H54 (cell line): ENCODE measurements at regions not wholly inside any gene's neighbourhood (a gene's known extent, or its start where the extent isn't known, plus 50 kb on each side); places are given as distances from the start of the nearest gene placed in this dataset.

Source experiments
- DNase-seq: peaks from one replicate; pipeline ENCODE4 v3.0.0; 2011; ENCODE audit warnings: low spot score, mixed read lengths; ENCODE audit not compliant: insufficient read length
- FAIRE-seq: peaks from 3 replicates; lab custom pipeline; 2011; peaks lifted over from hg19 to GRCh38; lab: Jason Lieb, UNC
- POLR2A ChIP-seq: IDR thresholded peaks from 2 replicates; pipeline ENCODE4 v1.6.1; 2011; ENCODE audit warnings: low read depth, mild to moderate bottlenecking, low read length

- no peak for TF ChIP-seq POLR2A
- no peak for FAIRE-seq
- DNase-seq, result no peak
These were observed 69.7 kb downstream of the PSMB1 start for GRCh38 chr6:170483413-170483812.

DNA sequence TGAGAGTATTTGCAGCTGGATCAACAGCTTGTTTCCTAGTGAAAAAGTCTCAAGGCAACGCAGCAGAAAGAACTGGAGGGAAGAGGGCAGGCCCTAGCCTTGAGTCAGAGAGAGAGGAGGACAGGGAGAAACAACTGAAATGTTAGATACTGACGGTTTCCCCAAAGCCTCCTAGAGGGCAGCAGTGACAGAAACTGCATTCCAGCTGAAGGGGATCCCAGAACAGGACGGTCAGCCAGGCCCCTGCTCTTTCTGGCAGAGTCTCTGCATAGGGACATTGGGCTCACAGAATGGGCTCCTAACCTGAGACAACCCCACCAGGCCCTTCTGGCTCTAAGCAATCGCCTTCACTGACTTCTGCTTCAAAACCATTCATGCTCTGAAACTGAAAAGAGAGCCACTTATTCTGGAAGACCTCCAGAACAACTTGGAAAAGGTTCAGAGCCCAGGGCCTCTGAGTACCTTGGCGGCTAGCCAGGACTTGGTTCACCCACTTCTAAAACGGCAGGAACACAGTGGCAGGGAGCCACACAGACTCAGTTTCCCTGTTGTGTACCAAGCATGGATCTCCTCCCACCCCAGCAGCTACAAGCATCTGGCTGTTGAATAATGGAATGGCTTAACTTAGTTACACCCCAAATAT lies 72.9 kb downstream of the PSMB1 start:
- no peak for TF ChIP-seq POLR2A
- FAIRE-seq (no peak), DNase-seq (no peak)

- FAIRE-seq (no peak), DNase-seq (no peak)
- no peak for TF ChIP-seq POLR2A
These were observed 76.7 kb downstream of the PSMB1 start for GRCh38 chr6:170476360-170476759.

DNA sequence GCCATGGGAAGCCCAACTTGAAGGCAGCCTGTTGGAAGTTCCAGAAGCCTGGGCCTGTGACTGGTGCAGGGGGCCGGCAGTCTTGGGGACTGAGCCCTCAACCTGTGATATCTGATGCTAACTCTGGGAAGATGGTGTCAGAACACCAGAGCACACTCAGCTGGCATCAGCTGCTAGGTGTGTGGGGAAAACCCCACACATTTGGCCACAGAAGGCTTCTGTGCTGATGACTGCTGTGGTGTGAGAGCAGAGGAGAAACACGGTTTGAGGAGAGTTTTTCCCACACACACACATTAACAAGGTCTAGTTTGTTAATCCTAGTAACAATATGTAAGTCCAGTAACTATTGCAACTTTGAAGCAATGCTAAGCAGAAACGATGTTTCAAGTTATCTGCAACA lies 78.0 kb downstream of the PSMB1 start:
- DNase-seq, result no peak
- no peak for FAIRE-seq
- TF ChIP-seq POLR2A, result no peak

DNA sequence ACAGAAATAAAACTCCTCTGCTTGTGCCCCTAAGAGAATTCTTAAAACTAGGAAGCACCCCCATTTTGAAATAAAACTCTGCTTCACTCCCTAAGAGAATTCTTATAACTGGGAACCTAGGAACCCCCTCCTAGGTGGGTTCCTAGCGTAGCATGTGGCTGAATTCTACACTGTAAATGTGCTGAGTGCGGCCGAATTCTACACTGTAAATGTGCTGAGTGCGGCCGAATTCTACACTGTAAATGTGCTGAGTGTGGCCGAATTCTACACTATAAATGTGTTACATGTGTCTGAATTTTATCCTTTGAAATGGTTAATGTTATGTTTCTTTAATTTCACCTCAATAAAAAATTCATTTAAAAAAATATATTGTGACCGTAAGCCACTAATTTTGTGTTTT lies 79.3 kb downstream of the PSMB1 start:
- DNase-seq, result no peak
- FAIRE-seq, result no peak
- TF ChIP-seq POLR2A, result no peak

- FAIRE-seq (no peak), DNase-seq (no peak)
- TF ChIP-seq POLR2A, result no peak
These were observed 79.8 kb downstream of the PSMB1 start for GRCh38 chr6:170473301-170473717.

- FAIRE-seq (no peak), DNase-seq (no peak)
- TF ChIP-seq POLR2A, result no peak
These were observed 81.6 kb downstream of the PSMB1 start for GRCh38 chr6:170471491-170471890.

DNA sequence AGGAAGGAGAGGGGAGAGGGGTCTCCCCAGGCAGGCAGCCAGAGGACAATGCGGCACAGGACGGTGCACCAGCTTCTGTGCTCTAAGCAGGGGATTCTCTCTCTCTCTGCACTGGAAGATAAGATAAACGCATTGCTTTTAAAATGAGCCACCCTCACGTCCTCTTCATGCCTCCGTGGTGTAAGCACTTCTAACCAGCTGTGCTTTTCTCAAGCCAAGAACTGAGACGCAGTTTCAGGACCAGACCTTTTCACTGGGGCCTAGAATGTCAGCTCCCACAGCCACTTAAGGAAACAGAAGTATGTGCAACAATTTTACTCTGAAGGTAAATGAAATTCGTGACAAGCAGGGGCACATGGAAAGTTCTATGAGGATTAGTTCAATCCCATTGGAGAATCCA lies 82.4 kb downstream of the PSMB1 start:
- no peak for DNase-seq
- no peak for TF ChIP-seq POLR2A
- FAIRE-seq, result no peak

GRCh38 chr6:170464524-170464979 lies 88.6 kb downstream of the PSMB1 start:
- DNase-seq (no peak), FAIRE-seq (no peak)
- no peak for TF ChIP-seq POLR2A

DNA sequence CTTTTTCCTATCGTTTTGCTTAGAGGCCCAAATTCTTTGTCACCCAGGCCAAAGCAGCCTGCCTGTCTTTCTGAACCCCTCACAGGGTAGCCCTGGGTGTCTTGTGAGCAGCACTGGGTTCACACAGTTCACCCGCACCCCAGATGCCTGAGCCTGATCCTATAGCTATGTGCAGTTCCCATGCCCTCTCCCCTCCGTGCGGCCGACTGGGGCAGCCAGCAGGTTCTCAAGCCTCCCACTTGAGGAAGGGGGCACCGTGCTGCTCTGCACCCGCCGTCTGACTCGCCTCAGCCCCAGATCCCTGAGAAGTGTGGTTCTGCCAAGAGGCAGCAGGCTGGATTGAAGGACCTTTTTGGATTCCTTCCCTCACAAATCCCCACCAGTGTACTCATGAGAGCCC lies 89.0 kb downstream of the PSMB1 start:
- no peak for FAIRE-seq
- TF ChIP-seq POLR2A, result no peak

DNA sequence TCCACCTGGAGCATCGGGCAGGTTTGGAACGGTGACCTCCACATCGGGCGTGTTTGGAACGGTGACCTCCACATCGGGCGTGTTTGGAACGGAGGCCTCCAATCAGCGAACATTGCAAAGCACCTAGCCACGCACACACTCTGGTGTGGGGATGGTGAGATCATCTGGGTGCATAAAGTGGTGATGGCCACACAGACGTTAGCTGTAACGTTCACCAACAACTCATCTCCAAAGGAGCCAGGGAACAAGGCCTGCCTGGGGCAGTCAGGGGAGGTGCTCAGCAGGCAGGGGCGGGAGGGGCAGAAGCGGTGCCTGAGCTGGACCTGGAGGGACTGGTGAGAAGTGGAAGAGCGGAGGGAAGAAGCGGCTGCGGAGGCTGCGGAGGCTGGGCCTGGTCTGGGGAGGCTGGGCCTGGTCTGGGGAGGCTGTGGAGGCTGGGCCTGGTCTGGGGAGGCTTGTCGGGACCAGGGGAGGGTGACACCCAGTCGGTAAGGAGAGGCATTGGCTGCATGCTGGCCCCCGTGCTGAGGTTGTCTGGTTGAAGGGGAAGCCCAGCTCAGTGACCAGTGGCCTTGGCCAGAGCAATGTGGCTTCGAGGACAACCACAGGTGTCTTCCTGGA lies 89.9 kb downstream of the PSMB1 start:
- DNase-seq (no peak), FAIRE-seq (no peak)
- TF ChIP-seq POLR2A, result no peak

More for the DNA sequence above, 89.0 kb downstream of the PSMB1 start:
- no peak for DNase-seq

DNA sequence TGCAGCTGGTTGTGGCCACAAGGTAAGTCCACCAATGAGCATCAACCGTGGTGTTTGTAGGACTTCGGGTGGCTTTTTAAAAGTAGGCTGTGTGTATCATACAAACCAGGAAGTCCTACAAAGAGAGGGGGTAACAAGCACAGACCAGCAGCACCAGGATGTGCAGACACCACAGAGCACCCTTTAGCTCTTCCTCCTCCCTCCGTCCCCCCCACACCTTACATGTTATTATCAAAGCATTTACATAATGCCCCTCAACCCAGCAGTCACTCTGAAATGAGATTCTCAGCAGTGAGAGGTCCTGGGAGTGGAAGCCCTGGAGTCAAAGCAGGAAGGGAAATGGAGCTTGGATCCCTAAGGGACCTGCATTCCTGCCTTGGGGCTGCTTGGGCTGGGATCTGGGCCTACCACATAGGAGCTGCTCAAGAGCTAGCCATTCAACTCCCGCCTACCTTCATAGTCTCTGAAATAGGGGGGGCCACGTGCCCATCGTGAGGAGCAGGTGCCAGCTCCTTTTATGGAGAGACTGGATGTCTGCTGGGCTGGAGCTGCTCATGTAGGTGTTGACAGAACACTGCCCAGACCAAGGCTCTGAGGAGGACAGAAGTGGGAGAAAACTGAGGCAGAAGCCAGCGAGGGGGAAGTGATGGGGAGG lies 90.6 kb downstream of the PSMB1 start:
- no peak for FAIRE-seq
- no peak for TF ChIP-seq POLR2A
- no peak for DNase-seq

GRCh38 chr6:170461556-170462365 lies 91.3 kb downstream of the PSMB1 start:
- no peak for FAIRE-seq

GRCh38 chr6:170461111-170461510 lies 92.0 kb downstream of the PSMB1 start:
- DNase-seq (no peak), FAIRE-seq (no peak)
- no peak for TF ChIP-seq POLR2A

More at GRCh38 chr6:170461556-170462365, 91.3 kb downstream of the PSMB1 start:
- no peak for DNase-seq
- no peak for TF ChIP-seq POLR2A

- TF ChIP-seq POLR2A, result no peak
- FAIRE-seq (no peak), DNase-seq (no peak)
These were observed 92.5 kb downstream of the PSMB1 start for GRCh38 chr6:170460641-170461040.
